GM19351 (cell line): ENCODE measurements at regions not wholly inside any gene's neighbourhood (a gene's known extent, or its start where the extent isn't known, plus 50 kb on each side); places are given as distances from the start of the nearest gene placed in this dataset.
"Not testable (repeated sequence)": the region's sequence is repeated elsewhere in the genome, so short reads cannot be mapped to it uniquely, and the experiment has no call there.

Experiments
- ATAC-seq: cut with Tn5 transposase; IDR thresholded peaks from one replicate; pipeline ENCODE4 v1.9.1; 2021; ENCODE audit warnings: mild to moderate bottlenecking, moderate library complexity; ENCODE audit not compliant: unreplicated experiment

- no peak for ATAC-seq
Observed at GRCh38 chr10:43843321-43844101, 194.8 kb upstream of the ZNF32 start.

GRCh38 chr10:43842496-43842895, 193.8 kb upstream of the ZNF32 start:
- ATAC-seq = no peak

- no peak for ATAC-seq
Observed at GRCh38 chr10:43842072-43842471, 193.4 kb upstream of the ZNF32 start.

GRCh38 chr10:43839973-43840372, 191.3 kb upstream of the ZNF32 start:
- no peak for ATAC-seq

GRCh38 chr10:43834751-43835150, 186.1 kb upstream of the ZNF32 start:
- not testable (repeated sequence) for ATAC-seq

GRCh38 chr10:43827853-43828252, 179.2 kb upstream of the ZNF32 start:
- no peak for ATAC-seq

- ATAC-seq = no peak
Observed at GRCh38 chr10:43825984-43826383, 177.3 kb upstream of the ZNF32 start.

- ATAC-seq = no peak
Observed at GRCh38 chr10:43825421-43825820, 176.7 kb upstream of the ZNF32 start.

- ATAC-seq = no peak
Observed at GRCh38 chr10:43824934-43825333, 176.3 kb upstream of the ZNF32 start.

GRCh38 chr10:43822631-43823580, 174.2 kb upstream of the ZNF32 start:
- peak; percentile 40 for ATAC-seq

- ATAC-seq = no peak
Observed at GRCh38 chr10:43821103-43821502, 172.4 kb upstream of the ZNF32 start.

- ATAC-seq = no peak
Observed at GRCh38 chr10:43820663-43821062, 172.0 kb upstream of the ZNF32 start.

GRCh38 chr10:43819464-43820230, 171.0 kb upstream of the ZNF32 start:
- no peak for ATAC-seq

- ATAC-seq = no peak
Observed at GRCh38 chr10:43818687-43819086, 170.0 kb upstream of the ZNF32 start.

GRCh38 chr10:43817368-43817767, 168.7 kb upstream of the ZNF32 start:
- ATAC-seq = no peak

- ATAC-seq = peak; percentile 96
Observed at GRCh38 chr10:43816351-43817321, 168.0 kb upstream of the ZNF32 start.

- ATAC-seq = no peak
Observed at GRCh38 chr10:43815181-43815885, 166.7 kb upstream of the ZNF32 start.

GRCh38 chr10:43814663-43815062, 166.0 kb upstream of the ZNF32 start:
- no peak for ATAC-seq

GRCh38 chr10:43811871-43812270, 163.2 kb upstream of the ZNF32 start:
- no peak for ATAC-seq
